CD14-positive monocyte (primary cell): ENCODE measurements at regions not wholly inside any gene's neighbourhood (a gene's known extent, or its start where the extent isn't known, plus 50 kb on each side); places are given as distances from the start of the nearest gene placed in this dataset.

Experiments used
- DNase-seq, 3 donors: peaks; one replicate each; pipeline ENCODE4 v3.0.0-alpha.2; 2011 to 2022
- H2AFZ ChIP-seq: 2 replicates; pipeline ENCODE4 v1.6.0; 2012; ENCODE audit warnings: mild to moderate bottlenecking, low read depth, low read length, inconsistent platforms; ENCODE audit not compliant: insufficient read depth, poor library complexity, severe bottlenecking
- H3K27ac ChIP-seq, 2 donors: 1 replicate in 1 of 2; 2 replicates in 1 of 2; pipeline ENCODE4 v1.5.1; 2012 to 2013; ENCODE audit warnings: low read length in 2 of 2, control low read depth in 1 of 2, inconsistent platforms in 1 of 2, low read depth in 1 of 2, mild to moderate bottlenecking in 1 of 2
- H3K27me3 ChIP-seq, 2 donors: one replicate each; pipeline versions ENCODE4 v1.6.0 to v1.6.1; 2011 to 2013; ENCODE audit warnings: low read length in 2 of 2; ENCODE audit not compliant: control insufficient read depth in 2 of 2, insufficient read depth in 2 of 2
- H3K36me3 ChIP-seq, 2 donors: replicated peaks in 1 of 2; 1 replicate in 1 of 2; 2 replicates in 1 of 2; pipeline versions ENCODE4 v1.5.1 to v1.6.1; 2012 to 2013; ENCODE audit warnings: low read length in 2 of 2, control low read depth in 1 of 2, inconsistent platforms in 1 of 2, mild to moderate bottlenecking in 1 of 2; ENCODE audit not compliant: insufficient read depth in 2 of 2, control insufficient read depth in 1 of 2
- H3K4me1 ChIP-seq, 2 donors: 1 replicate in 1 of 2; 2 replicates in 1 of 2; pipeline versions ENCODE4 v1.5.1 to v1.6.1; 2012 to 2013; ENCODE audit warnings: low read length in 2 of 2, control low read depth in 1 of 2, inconsistent platforms in 1 of 2, mild to moderate bottlenecking in 1 of 2, moderate library complexity in 1 of 2; ENCODE audit not compliant: insufficient read depth in 2 of 2, control insufficient read depth in 1 of 2
- H3K4me2 ChIP-seq: replicated peaks from 2 replicates; pipeline ENCODE3; 2012; ENCODE audit warnings: low read length, moderate library complexity, mild to moderate bottlenecking; ENCODE audit not compliant: poor library complexity, severe bottlenecking; ENCODE audit errors: extremely low read depth
- H3K4me3 ChIP-seq, 3 experiments: fragments of 200-600 bp in 1 of 3; sonication (generic) in 1 of 3; replicated peaks in 1 of 3; 1 replicate in 2 of 3; 2 replicates in 1 of 3; pipeline ENCODE4 v1.5.1; 2011 to 2013; ENCODE audit warnings: low read length in 3 of 3, mild to moderate bottlenecking in 3 of 3, control low read depth in 2 of 3, low read depth in 2 of 3, inconsistent platforms in 1 of 3, moderate library complexity in 1 of 3
- H3K79me2 ChIP-seq: 2 replicates; pipeline ENCODE4 v1.6.0; 2012; ENCODE audit warnings: mild to moderate bottlenecking, control low read depth, inconsistent platforms, low read length, moderate library complexity; ENCODE audit not compliant: insufficient read depth
- H3K9ac ChIP-seq: 2 replicates; pipeline ENCODE4 v1.6.0; 2017; ENCODE audit warnings: low read length, mild to moderate bottlenecking; ENCODE audit not compliant: insufficient read depth, poor library complexity, severe bottlenecking
- H3K9me3 ChIP-seq, 2 donors: replicated peaks in 1 of 2; 1 replicate in 1 of 2; 2 replicates in 1 of 2; pipeline versions ENCODE4 v1.5.1 to v1.6.1; 2012 to 2013; ENCODE audit warnings: low read length in 2 of 2, control low read depth in 1 of 2; ENCODE audit not compliant: control insufficient read depth in 1 of 2, insufficient read depth in 1 of 2
- H4K20me1 ChIP-seq: 2 replicates; pipeline ENCODE4 v1.6.0; 2012; ENCODE audit warnings: mild to moderate bottlenecking, low read length, control low read depth, moderate library complexity; ENCODE audit not compliant: insufficient read depth
- H3K27ac Mint-ChIP-seq, 7 donors: one replicate each; pipeline ENCODE4 v1.8.0; 2020; ENCODE audit warnings: mild to moderate bottlenecking in 7 of 7, mixed read lengths in 7 of 7, moderate library complexity in 6 of 7, inconsistent platforms in 2 of 7
- H3K27me3 Mint-ChIP-seq, 3 donors: one replicate each; pipeline ENCODE4 v1.8.0; 2021 to 2022; ENCODE audit warnings: low read depth in 3 of 3, mild to moderate bottlenecking in 3 of 3, mixed read lengths in 3 of 3, moderate library complexity in 3 of 3, inconsistent platforms in 1 of 3
- H3K36me3 Mint-ChIP-seq, 2 donors: one replicate each; pipeline ENCODE4 v1.8.0; 2020; ENCODE audit warnings: mixed read lengths in 2 of 2, inconsistent platforms in 1 of 2, mild to moderate bottlenecking in 1 of 2
- H3K4me1 Mint-ChIP-seq: one replicate; pipeline ENCODE4 v1.8.0; 2020; ENCODE audit warnings: mild to moderate bottlenecking, mixed read lengths
- H3K4me3 Mint-ChIP-seq, 2 donors: one replicate each; pipeline ENCODE4 v1.8.0; 2020; ENCODE audit warnings: mild to moderate bottlenecking in 2 of 2, mixed read lengths in 2 of 2, moderate library complexity in 1 of 2
- H3K9me3 Mint-ChIP-seq, 7 donors: one replicate each; pipeline ENCODE4 v1.8.0; 2020 to 2022; ENCODE audit warnings: mixed read lengths in 7 of 7, mild to moderate bottlenecking in 6 of 7, moderate library complexity in 6 of 7, inconsistent platforms in 2 of 7
- CTCF ChIP-seq: fragments of 200-600 bp; IDR thresholded peaks from one replicate; pipeline ENCODE4 v1.8.0; 2022; ENCODE audit warnings: antibody characterized with exemption, mild to moderate bottlenecking
- WGBS: methylation state at CpG from one replicate; pipeline ENCODE4 v1.1.5; 2013; ENCODE audit warnings: missing lambda C conversion rate; ENCODE audit not compliant: insufficient coverage; 5-methylcytosine and 5-hydroxymethylcytosine counted together
- intact Hi-C, 2 donors: fragments of 100-400 bp; cut with micrococcal nuclease; formaldehyde crosslinking; loops; one replicate each; pipeline versions ENCODE4 v1.15.0 to v1.15.1; 2023

DNA sequence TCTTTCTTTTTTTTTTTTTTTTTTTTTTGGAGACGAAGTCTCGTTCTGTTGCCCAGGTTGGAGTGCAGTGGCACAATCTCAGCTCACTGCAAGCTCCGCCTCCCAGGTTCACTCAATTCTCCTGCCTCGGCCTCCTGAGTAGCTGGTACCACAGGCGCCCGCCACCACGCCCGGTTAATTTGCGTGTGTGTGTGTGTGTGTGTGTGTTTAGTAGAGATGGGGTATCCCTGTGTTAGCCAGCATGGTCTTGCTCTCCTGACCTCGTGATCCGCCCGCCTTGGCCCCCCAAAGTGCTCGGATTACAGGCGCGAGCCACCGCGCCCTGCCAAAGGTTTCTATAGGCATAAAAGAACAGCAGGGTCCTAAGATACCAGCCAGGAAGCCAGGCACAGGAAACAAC lies 261.0 kb upstream of the CCDC54 start:
- Histone ChIP-seq H2AFZ (no peak overlapping the region), H3K9me3 (no peaks in the 10 kb centered on the region), H3K27ac (no peak overlapping the region), H4K20me1 (no peaks in the 10 kb centered on the region), H3K36me3 (no peaks in the 10 kb centered on the region), H3K4me3 (no peak overlapping the region), H3K4me2 (no peak overlapping the region), H3K79me2 (no peaks in the 10 kb centered on the region), H3K27me3 (no peaks in the 10 kb centered on the region), H3K9ac (no peak overlapping the region), H3K4me1 (no peaks in the 10 kb centered on the region)
- TF ChIP-seq CTCF, result no peak
- DNase-seq, result no peak
- H3K27me3 Mint-ChIP-seq, result peaks cover 0 to 3% (median 1%) of the 10 kb centered on the region in 3 donors
- intact Hi-C loops, result no loop called here
- no peaks in the 10 kb centered on the region for H3K36me3 Mint-ChIP-seq
- H3K4me1 Mint-ChIP-seq, result peaks cover 11% of the 10 kb centered on the region
- peaks cover 0 to 1% (median 0%) of the 10 kb centered on the region in 7 donors for H3K9me3 Mint-ChIP-seq
- no peak overlapping the region for H3K27ac Mint-ChIP-seq
- WGBS, result 98% methylated on average over 9 of the region's 17 CpGs
- H3K4me3 Mint-ChIP-seq, result no peak overlapping the region

- no peaks in the 10 kb centered on the region for H4K20me1 ChIP-seq
- no peaks in the 10 kb centered on the region for H3K27me3 ChIP-seq
- no peak overlapping the region for H3K4me3 ChIP-seq
- Mint-ChIP-seq H3K4me3 (no peak overlapping the region), H3K27ac (no peak overlapping the region), H3K27me3 (peaks cover 0 to 3% (median 1%) of the 10 kb centered on the region in 3 donors), H3K4me1 (peaks cover 11% of the 10 kb centered on the region), H3K9me3 (peaks cover 0 to 2% (median 0%) of the 10 kb centered on the region in 7 donors), H3K36me3 (no peaks in the 10 kb centered on the region)
- no peak overlapping the region for H3K4me2 ChIP-seq
- no peak overlapping the region for H3K9ac ChIP-seq
- H3K36me3 ChIP-seq, result no peaks in the 10 kb centered on the region
- WGBS, result 95% methylated on average over 3 of the region's 4 CpGs
- TF ChIP-seq CTCF, result no peak
- intact Hi-C loops, result no loop called here
- no peak overlapping the region for H2AFZ ChIP-seq
- no peaks in the 10 kb centered on the region for H3K9me3 ChIP-seq
- H3K27ac ChIP-seq, result no peak overlapping the region
- no peaks in the 10 kb centered on the region for H3K79me2 ChIP-seq
- no peak for DNase-seq
- no peaks in the 10 kb centered on the region for H3K4me1 ChIP-seq
Observed at GRCh38 chr3:107117156-107117555, 260.1 kb upstream of the CCDC54 start.
